ENCODE measurements at regions not wholly inside any gene's neighbourhood (a gene's known extent, or its start where the extent isn't known, plus 50 kb on each side); places are given as distances from the start of the nearest gene placed in this dataset.

GRCh38 chr15:61549727-61550126 is 320.6 kb upstream of the RORA start:
- TF ChIP-seq CTCF (IDR thresholded peaks at IDR 0.05) (no peak), EP300 (IDR thresholded peaks at IDR 0.05) (no peak)

Measured in tibial nerve (tissue), 4 donors.